MM.1S (cell line): ENCODE measurements at regions not wholly inside any gene's neighbourhood (a gene's known extent, or its start where the extent isn't known, plus 50 kb on each side); places are given as distances from the start of the nearest gene placed in this dataset.

Experiments used
- DNase-seq: peaks from one replicate; pipeline ENCODE4 v3.0.0-alpha.2; 2015
- H2AFZ ChIP-seq: fragments of 300-600 bp; sonication (generic); 2 replicates; pipeline ENCODE4 v1.6.0; 2016; ENCODE audit warnings: antibody characterized with exemption, low read length
- H3F3A ChIP-seq: fragments of 300-600 bp; sonication (generic); 2 replicates; pipeline ENCODE4 v1.6.1; 2016; ENCODE audit warnings: mild to moderate bottlenecking, antibody characterized with exemption, low read length, moderate library complexity, mixed read lengths; ENCODE audit not compliant: insufficient read depth
- H3K27ac ChIP-seq: fragments of 300-600 bp; sonication (generic); 2 replicates; pipeline ENCODE4 v1.5.1; 2016; ENCODE audit warnings: mild to moderate bottlenecking, low read length
- H3K27me3 ChIP-seq: fragments of 300-600 bp; sonication (generic); replicated peaks from 2 replicates; pipeline ENCODE4 v1.6.0; 2016; ENCODE audit warnings: low read length; ENCODE audit not compliant: insufficient read depth
- H3K36me3 ChIP-seq: fragments of 300-600 bp; sonication (generic); replicated peaks from 2 replicates; pipeline ENCODE4 v1.6.1; 2016; ENCODE audit warnings: mild to moderate bottlenecking, low read length, mixed read lengths; ENCODE audit not compliant: insufficient read depth
- H3K4me1 ChIP-seq: fragments of 300-600 bp; sonication (generic); 2 replicates; pipeline ENCODE4 v1.6.1; 2016; ENCODE audit warnings: low read length, mixed read lengths
- H3K4me2 ChIP-seq: fragments of 300-600 bp; sonication (generic); 2 replicates; pipeline ENCODE4 v1.6.0; 2016; ENCODE audit warnings: low read depth, low read length
- H3K4me3 ChIP-seq: fragments of 300-600 bp; sonication (generic); 2 replicates; pipeline ENCODE4 v1.5.1; 2016; ENCODE audit warnings: low read length, mixed read lengths
- H3K79me2 ChIP-seq: fragments of 300-600 bp; sonication (generic); 2 replicates; pipeline ENCODE4 v1.6.1; 2016; ENCODE audit warnings: mixed run types, low read length, mixed read lengths
- H3K9ac ChIP-seq: fragments of 300-600 bp; sonication (generic); 2 replicates; pipeline ENCODE4 v1.6.1; 2016; ENCODE audit warnings: low read length, mixed read lengths
- H3K9me2 ChIP-seq: fragments of 300-600 bp; sonication (generic); replicated peaks from 2 replicates; pipeline ENCODE4 v1.6.1; 2016; ENCODE audit warnings: mild to moderate bottlenecking, low read length, mixed read lengths; ENCODE audit not compliant: insufficient read depth
- H3K9me3 ChIP-seq: fragments of 300-600 bp; sonication (generic); replicated peaks from 2 replicates; pipeline ENCODE4 v1.6.1; 2016; ENCODE audit warnings: mild to moderate bottlenecking, low read length, mixed read lengths; ENCODE audit not compliant: insufficient read depth
- H4K20me1 ChIP-seq: fragments of 300-600 bp; sonication (generic); 2 replicates; pipeline ENCODE4 v1.6.1; 2016; ENCODE audit warnings: mild to moderate bottlenecking, low read length, moderate library complexity, mixed read lengths; ENCODE audit not compliant: insufficient read depth
- CTCF ChIP-seq: fragments of 300-600 bp; sonication (generic); IDR thresholded peaks from 2 replicates; pipeline ENCODE4 v1.5.1; 2016; ENCODE audit warnings: antibody characterized with exemption, low read length, mixed read lengths
- EZH2 ChIP-seq: fragments of 300-600 bp; sonication (generic); optimal IDR thresholded peaks from 2 replicates; pipeline ENCODE3; 2017; ENCODE audit warnings: low read depth, mild to moderate bottlenecking, antibody characterized with exemption, low read length, mixed read lengths
- EZH2phosphoT487 ChIP-seq: fragments of 300-600 bp; sonication (generic); IDR thresholded peaks from 2 replicates; pipeline ENCODE4 v1.6.1; 2018; ENCODE audit warnings: antibody characterized with exemption, low read length

- Histone ChIP-seq H3K9me3 (no peaks in the 10 kb centered on the region), H3K4me1 (peaks cover 40% of the 10 kb centered on the region), H3K4me2 (no peak overlapping the region), H3K36me3 (no peaks in the 10 kb centered on the region), H3K4me3 (no peak overlapping the region), H2AFZ (no peak overlapping the region), H4K20me1 (no peaks in the 10 kb centered on the region), H3K27ac (no peak overlapping the region), H3K79me2 (no peaks in the 10 kb centered on the region), H3K9me2 (no peaks in the 10 kb centered on the region), H3K9ac (no peak overlapping the region), H3K27me3 (no peaks in the 10 kb centered on the region), H3F3A (peaks cover 22% of the 10 kb centered on the region)
- TF ChIP-seq CTCF = no peak
- TF ChIP-seq EZH2 = no peak
- no peak for TF ChIP-seq EZH2phosphoT487
- no peak for DNase-seq
These were observed 75.9 kb downstream of the COQ2 start for GRCh38 chr4:83208371-83209365.

- H4K20me1 ChIP-seq = no peaks in the 10 kb centered on the region
- no peaks in the 10 kb centered on the region for H3K9me2 ChIP-seq
- no peaks in the 10 kb centered on the region for H3K36me3 ChIP-seq
- H2AFZ ChIP-seq = no peak overlapping the region
- H3K9ac ChIP-seq = no peak overlapping the region
- no peaks in the 10 kb centered on the region for H3K79me2 ChIP-seq
- no peaks in the 10 kb centered on the region for H3K9me3 ChIP-seq
- no peak overlapping the region for H3K4me3 ChIP-seq
- H3F3A ChIP-seq = peaks cover 11% of the 10 kb centered on the region
- H3K4me1 ChIP-seq = peaks cover 29% of the 10 kb centered on the region
- DNase-seq = no peak
- no peak for TF ChIP-seq EZH2
- TF ChIP-seq CTCF = no peak
- TF ChIP-seq EZH2phosphoT487 = no peak
- no peak overlapping the region for H3K27ac ChIP-seq
- H3K27me3 ChIP-seq = no peaks in the 10 kb centered on the region
- H3K4me2 ChIP-seq = no peak overlapping the region
These were observed 77.0 kb downstream of the COQ2 start for GRCh38 chr4:83207497-83208101.

GRCh38 chr4:83205760-83206159, 78.8 kb downstream of the COQ2 start:
- Histone ChIP-seq H3K9ac (no peak overlapping the region), H2AFZ (no peak overlapping the region), H3K79me2 (no peaks in the 10 kb centered on the region), H3K4me2 (no peak overlapping the region), H3K4me3 (no peak overlapping the region), H3K4me1 (peaks cover 16% of the 10 kb centered on the region), H3K27ac (no peak overlapping the region), H3K9me2 (no peaks in the 10 kb centered on the region), H4K20me1 (no peaks in the 10 kb centered on the region), H3K36me3 (no peaks in the 10 kb centered on the region), H3K9me3 (no peaks in the 10 kb centered on the region), H3K27me3 (no peaks in the 10 kb centered on the region), H3F3A (no peaks in the 10 kb centered on the region)
- TF ChIP-seq EZH2 = no peak
- no peak for DNase-seq
